ENCODE measurements at regions not wholly inside any gene's neighbourhood (a gene's known extent, or its start where the extent isn't known, plus 50 kb on each side); places are given as distances from the start of the nearest gene placed in this dataset.

DNA sequence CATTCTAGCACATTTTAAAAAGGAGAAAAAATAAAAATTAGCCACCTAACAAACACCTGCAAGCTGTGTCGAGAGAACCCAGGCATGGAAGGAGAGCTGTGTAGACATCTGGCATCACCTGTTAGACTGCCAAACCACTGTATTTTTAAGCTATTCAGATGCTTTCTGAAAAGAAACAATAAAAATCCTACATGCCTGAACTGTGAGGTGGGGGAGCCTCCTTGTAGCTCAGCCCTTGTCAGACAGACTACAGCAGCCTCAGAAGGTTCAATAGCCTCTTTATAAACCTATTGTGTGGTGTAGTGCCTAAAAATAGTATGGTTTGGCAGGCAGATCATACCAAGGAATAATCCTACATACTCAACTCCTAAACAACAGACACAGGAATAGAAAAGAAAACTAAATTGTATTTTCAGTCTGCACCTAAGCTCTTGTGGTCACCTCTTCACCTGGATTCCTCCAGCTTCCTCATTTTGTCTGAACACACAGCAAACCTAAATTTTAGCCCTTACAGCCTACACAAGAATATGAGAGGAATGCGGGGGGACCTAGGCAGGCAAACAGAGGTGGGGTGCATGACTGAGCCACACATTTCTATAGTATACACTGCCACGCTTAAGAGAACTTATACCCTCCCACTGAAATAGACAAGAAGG is 67.0 kb downstream of the SIPA1L2 start:
- intact Hi-C loops (cut with micrococcal nuclease) (no loop called here), in situ Hi-C loops (cut with MboI) (no loop called here)
- Histone ChIP-seq H3K9me1 (ENCODE audit: control insufficient read depth, insufficient read depth, low read length) (no peaks in the 10 kb centered on the region), H3K79me2 (ENCODE audit: control insufficient read depth, insufficient read depth, low read length) (no peaks in the 10 kb centered on the region), H4K20me1 (replicated peaks; ENCODE audit: control insufficient read depth, insufficient read depth, low read length) (no peaks in the 10 kb centered on the region), H2AFZ (ENCODE audit: low read depth, low read length) (no peak overlapping the region), H3K27me3 (ENCODE audit: control insufficient read depth in 2 of 2, insufficient read depth in 2 of 2, low read length in 2 of 2) (no peaks in the 10 kb centered on the region), H3K4me1 (replicated peaks in 1 of 2; ENCODE audit: control insufficient read depth in 2 of 2, insufficient read depth in 2 of 2, low read length in 2 of 2) (no peaks in the 10 kb centered on the region), H3K9me3 (replicated peaks; ENCODE audit: control insufficient read depth, insufficient read depth, low read depth, low read length) (no peaks in the 10 kb centered on the region), H3K4me2 (ENCODE audit: insufficient read depth, low read length) (no peak overlapping the region), H3K9ac (ENCODE audit: insufficient read depth in 1 of 2, low read depth in 2 of 2, low read length in 2 of 2) (no peak overlapping the region), H3K27ac (ENCODE audit: extremely low read depth, low read depth, low read length) (no peak overlapping the region), H3K36me3 (ENCODE audit: control insufficient read depth, insufficient read depth, low read length) (no peaks in the 10 kb centered on the region), H3K4me3 (no peak overlapping the region)
- ATAC-seq (no peak), FAIRE-seq (no peak), DNase-seq (ENCODE audit: extremely low read depth in 1 of 4, low spot score in 3 of 4) (no peak)
- BruUV-seq (replicated peaks): no TSS peak
- ChIA-PET CTCF (ENCODE audit: low intra/inter-chr PET ratio) (no interaction called here), POLR2A (interaction anchor here (0.6 kb wide), 1 partner anchor 33 kb away, joined by 3 read pairs; no protein-coding TSS in a partner anchor)
- WGBS (ENCODE audit: insufficient coverage, low coverage, missing lambda C conversion rate): 0% methylated on average over 3 of the region's 3 CpGs
- TF ChIP-seq NUFIP1 (IDR thresholded peaks at IDR 0.05; ENCODE audit: partially characterized antibody) (no peak), ZNF398 (CRISPR knock-in tag; IDR thresholded peaks at IDR 0.05) (no peak), ZNF184 (CRISPR knock-in tag; IDR thresholded peaks at IDR 0.05) (no peak), L3MBTL2 (IDR thresholded peaks at IDR 0.05) (no peak), NR2C2 (CRISPR knock-in tag; IDR thresholded peaks at IDR 0.05) (no peak), NR2C2 (tag; IDR thresholded peaks at IDR 0.05) (no peak), NCOA2 (IDR thresholded peaks at IDR 0.05; ENCODE audit: partially characterized antibody in 2 of 2) (no peak), ZNF668 (CRISPR knock-in tag; IDR thresholded peaks at IDR 0.05) (no peak), SIX5 (IDR thresholded peaks at IDR 0.05; ENCODE audit: borderline replicate concordance in 1 of 2, insufficient read depth in 1 of 2, low read depth in 1 of 2, low read length in 2 of 2) (no peak)
- TF ChIP-seq, protein P1, sequence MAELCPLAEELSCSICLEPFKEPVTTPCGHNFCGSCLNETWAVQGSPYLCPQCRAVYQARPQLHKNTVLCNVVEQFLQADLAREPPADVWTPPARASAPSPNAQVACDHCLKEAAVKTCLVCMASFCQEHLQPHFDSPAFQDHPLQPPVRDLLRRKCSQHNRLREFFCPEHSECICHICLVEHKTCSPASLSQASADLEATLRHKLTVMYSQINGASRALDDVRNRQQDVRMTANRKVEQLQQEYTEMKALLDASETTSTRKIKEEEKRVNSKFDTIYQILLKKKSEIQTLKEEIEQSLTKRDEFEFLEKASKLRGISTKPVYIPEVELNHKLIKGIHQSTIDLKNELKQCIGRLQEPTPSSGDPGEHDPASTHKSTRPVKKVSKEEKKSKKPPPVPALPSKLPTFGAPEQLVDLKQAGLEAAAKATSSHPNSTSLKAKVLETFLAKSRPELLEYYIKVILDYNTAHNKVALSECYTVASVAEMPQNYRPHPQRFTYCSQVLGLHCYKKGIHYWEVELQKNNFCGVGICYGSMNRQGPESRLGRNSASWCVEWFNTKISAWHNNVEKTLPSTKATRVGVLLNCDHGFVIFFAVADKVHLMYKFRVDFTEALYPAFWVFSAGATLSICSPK (IDR thresholded peaks at IDR 0.05; ENCODE audit: borderline replicate concordance): no peak

Data from K562 (cell line).